MG63 (cell line): ENCODE measurements at regions not wholly inside any gene's neighbourhood (a gene's known extent, or its start where the extent isn't known, plus 50 kb on each side); places are given as distances from the start of the nearest gene placed in this dataset.

Source experiments
- DNase-seq: peaks from one replicate; pipeline ENCODE4 v3.0.0-alpha.2; 2020
- H3K27me3 ChIP-seq: fragments of 250-450 bp; sonication (Bioruptor Pico); 2 replicates; pipeline ENCODE4 v1.5.1; 2020; ENCODE audit warnings: mild to moderate bottlenecking, moderate library complexity
- H3K36me3 ChIP-seq: fragments of 250-450 bp; sonication (Bioruptor Pico); 2 replicates; pipeline ENCODE4 v1.5.1; 2020; ENCODE audit warnings: mild to moderate bottlenecking, moderate library complexity
- H3K4me3 ChIP-seq: fragments of 250-450 bp; sonication (Bioruptor Pico); 2 replicates; pipeline ENCODE4 v1.5.1; 2020; ENCODE audit warnings: mild to moderate bottlenecking, moderate library complexity
- H3K9me3 ChIP-seq: fragments of 250-450 bp; sonication (Bioruptor Pico); 2 replicates; pipeline ENCODE4 v1.5.1; 2020; ENCODE audit warnings: mild to moderate bottlenecking, moderate library complexity

GRCh38 chr9:117465706-117466105 is 50.8 kb upstream of the ASTN2 start:
- no peaks in the 10 kb centered on the region for H3K9me3 ChIP-seq
- H3K4me3 ChIP-seq: no peak overlapping the region
- H3K36me3 ChIP-seq: no peaks in the 10 kb centered on the region
- H3K27me3 ChIP-seq: no peaks in the 10 kb centered on the region; the same call in none of the 2 replicates
- no peak for DNase-seq

GRCh38 chr9:117464941-117465616 is 50.2 kb upstream of the ASTN2 start:
- Histone ChIP-seq H3K4me3 (no peak overlapping the region), H3K36me3 (no peaks in the 10 kb centered on the region), H3K27me3 (no peaks in the 10 kb centered on the region; the same call in none of the 2 replicates), H3K9me3 (no peaks in the 10 kb centered on the region)
- DNase-seq: no peak
